Activated CD8-positive, alpha-beta T cell treated with anti-CD3 and anti-CD28 coated beads for 36 hours (primary cell): ENCODE measurements at regions not wholly inside any gene's neighbourhood (a gene's known extent, or its start where the extent isn't known, plus 50 kb on each side); places are given as distances from the start of the nearest gene placed in this dataset.

Experiments used
- ATAC-seq: fragments of 200-7000 bp; cut with Tn5 transposase; one replicate; pipeline ENCODE4 v1.10.0; 2021; ENCODE audit warnings: mild to moderate bottlenecking, moderate library complexity
- CTCF ChIA-PET: fragments of 350-600 bp; sonication (Branson Sonifier 250); formaldehyde crosslinking; loops from one replicate; lab custom pipeline; 2021; ENCODE audit warnings: antibody characterized with exemption; lab: Charles Lee
- POLR2A ChIA-PET: fragments of 350-600 bp; sonication (Branson Sonifier 250); formaldehyde crosslinking; loops from one replicate; lab custom pipeline; 2021; ENCODE audit warnings: antibody characterized with exemption; lab: Charles Lee
- DNase-seq: peaks from one replicate; pipeline ENCODE4 v3.0.0-alpha.2; 2020
- H3K27ac Mint-ChIP-seq: one replicate; pipeline ENCODE4 v1.8.0; 2021; ENCODE audit warnings: mild to moderate bottlenecking, mixed read lengths
- H3K27me3 Mint-ChIP-seq: one replicate; pipeline ENCODE4 v1.8.0; 2021; ENCODE audit warnings: mixed read lengths
- H3K36me3 Mint-ChIP-seq: one replicate; pipeline ENCODE4 v1.8.0; 2021; ENCODE audit warnings: low read depth, mixed read lengths
- H3K4me1 Mint-ChIP-seq: one replicate; pipeline ENCODE4 v1.8.0; 2021; ENCODE audit warnings: low read depth, mixed read lengths
- H3K4me3 Mint-ChIP-seq: one replicate; pipeline ENCODE4 v1.8.0; 2021; ENCODE audit warnings: mild to moderate bottlenecking, moderate library complexity, mixed read lengths
- H3K9me3 Mint-ChIP-seq: one replicate; pipeline ENCODE4 v1.8.0; 2021; ENCODE audit warnings: mixed read lengths
- CTCF ChIP-seq: fragments of 200-600 bp; IDR thresholded peaks from one replicate; pipeline ENCODE4 v1.8.0; 2022; ENCODE audit warnings: antibody characterized with exemption, mild to moderate bottlenecking
- intact Hi-C: fragments of 100-400 bp; cut with micrococcal nuclease; formaldehyde crosslinking; loops from one replicate; pipeline ENCODE4 v1.10.0; 2022

- H3K27ac Mint-ChIP-seq: no peak overlapping the region
- ATAC-seq: no peak
- TF ChIP-seq CTCF: no peak
- H3K27me3 Mint-ChIP-seq: no peaks in the 10 kb centered on the region
- DNase-seq: no peak
- no peaks in the 10 kb centered on the region for H3K36me3 Mint-ChIP-seq
- intact Hi-C loops: no loop called here
- peaks cover 9% of the 10 kb centered on the region for H3K9me3 Mint-ChIP-seq
- H3K4me1 Mint-ChIP-seq: no peaks in the 10 kb centered on the region
- H3K4me3 Mint-ChIP-seq: no peak overlapping the region
- CTCF ChIA-PET: no interaction called here
- POLR2A ChIA-PET: no interaction called here
These were observed 782.2 kb downstream of the VGLL3 start for GRCh38 chr3:86208772-86209171.

- no peak overlapping the region for H3K4me3 Mint-ChIP-seq
- H3K27ac Mint-ChIP-seq: no peak overlapping the region
- H3K27me3 Mint-ChIP-seq: no peaks in the 10 kb centered on the region
- ChIA-PET CTCF (no interaction called here), POLR2A (no interaction called here)
- no peaks in the 10 kb centered on the region for H3K36me3 Mint-ChIP-seq
- no peak for ATAC-seq
- no peaks in the 10 kb centered on the region for H3K4me1 Mint-ChIP-seq
- peaks cover 1% of the 10 kb centered on the region for H3K9me3 Mint-ChIP-seq
- TF ChIP-seq CTCF: no peak
- DNase-seq: no peak
- intact Hi-C loops: no loop called here
These were observed 808.3 kb downstream of the VGLL3 start for GRCh38 chr3:86182606-86183005.

GRCh38 chr3:86180696-86181095 lies 810.3 kb downstream of the VGLL3 start:
- Mint-ChIP-seq H3K9me3 (peaks cover 1% of the 10 kb centered on the region), H3K27ac (no peak overlapping the region), H3K4me1 (no peaks in the 10 kb centered on the region), H3K27me3 (no peaks in the 10 kb centered on the region), H3K4me3 (no peak overlapping the region), H3K36me3 (no peaks in the 10 kb centered on the region)
- no peak for TF ChIP-seq CTCF
- intact Hi-C loops: no loop called here
- ChIA-PET POLR2A (interaction anchor here (0.5 kb wide), 1 partner anchor 42 kb away, joined by 3 read pairs; no protein-coding TSS in a partner anchor), CTCF (no interaction called here)
- no peak for DNase-seq
- ATAC-seq: no peak

- ATAC-seq (no peak), DNase-seq (no peak)
- ChIA-PET CTCF (no interaction called here), POLR2A (no interaction called here)
- H3K27ac Mint-ChIP-seq: no peak overlapping the region
- no peaks in the 10 kb centered on the region for H3K27me3 Mint-ChIP-seq
- H3K9me3 Mint-ChIP-seq: peaks cover 1% of the 10 kb centered on the region
- TF ChIP-seq CTCF: no peak
- intact Hi-C loops: no loop called here
- no peaks in the 10 kb centered on the region for H3K4me1 Mint-ChIP-seq
- H3K4me3 Mint-ChIP-seq: no peak overlapping the region
- no peaks in the 10 kb centered on the region for H3K36me3 Mint-ChIP-seq
These were observed 812.9 kb downstream of the VGLL3 start for GRCh38 chr3:86178095-86178494.

GRCh38 chr3:86176445-86176784 lies 814.5 kb downstream of the VGLL3 start:
- no peak for ATAC-seq
- Mint-ChIP-seq H3K27me3 (no peaks in the 10 kb centered on the region), H3K36me3 (no peaks in the 10 kb centered on the region), H3K27ac (no peak overlapping the region), H3K9me3 (peaks cover 1% of the 10 kb centered on the region), H3K4me3 (no peak overlapping the region), H3K4me1 (no peaks in the 10 kb centered on the region)
- no peak for TF ChIP-seq CTCF
- ChIA-PET POLR2A (no interaction called here), CTCF (no interaction called here)
- DNase-seq: no peak
- intact Hi-C loops: no loop called here
